Retinal pigment epithelial cell (primary cell): ENCODE measurements at regions not wholly inside any gene's neighbourhood (a gene's known extent, or its start where the extent isn't known, plus 50 kb on each side); places are given as distances from the start of the nearest gene placed in this dataset.
A peak's percentile ranks its signal among the peaks of the same experiment; 100 is the strongest.

Experiments
- DNase-seq: peaks from one replicate; pipeline ENCODE4 v3.0.0-alpha.2; 2010; ENCODE audit warnings: low read depth
- H3K4me3 ChIP-seq: 2 replicates; pipeline ENCODE4 v1.5.1; 2011; ENCODE audit warnings: mild to moderate bottlenecking, low read length, control low read depth, moderate library complexity
- TF ChIP-seq, protein P1 (sequence below): conservative IDR thresholded peaks from 2 replicates; pipeline ENCODE4 v1.5.1; 2011; ENCODE audit warnings: low read depth, low read length, control low read depth, inconsistent platforms

DNA sequence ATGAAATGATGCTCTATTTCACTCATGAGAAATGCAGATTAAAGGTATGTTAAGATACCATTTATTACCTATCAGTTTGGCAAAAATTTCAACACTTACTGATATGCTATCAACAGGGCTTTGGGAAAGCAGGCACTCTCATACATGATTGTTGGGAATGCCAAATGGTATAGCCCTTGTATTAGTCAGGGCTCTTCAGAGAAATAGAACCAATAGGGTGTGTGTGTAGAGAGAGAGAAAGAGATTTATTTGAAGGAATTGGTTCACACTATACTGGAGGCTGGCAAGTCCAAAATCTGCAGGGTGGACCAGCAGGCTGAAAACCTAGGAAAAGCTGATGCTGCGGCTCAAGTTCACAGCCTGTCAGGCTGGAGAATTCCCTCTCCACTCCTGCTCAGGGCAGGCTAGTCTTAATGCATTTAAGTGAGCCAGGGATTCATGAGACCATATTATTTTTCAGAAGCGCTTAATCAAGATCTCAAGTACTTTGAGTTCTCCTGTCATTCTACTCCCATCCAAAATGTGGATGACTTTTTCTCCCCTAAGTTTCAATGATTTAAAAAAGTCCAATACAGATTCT, 72.4 kb downstream of the NHLRC3 start:
- H3K4me3 ChIP-seq, result no peak overlapping the region
- TF ChIP-seq, protein P1, sequence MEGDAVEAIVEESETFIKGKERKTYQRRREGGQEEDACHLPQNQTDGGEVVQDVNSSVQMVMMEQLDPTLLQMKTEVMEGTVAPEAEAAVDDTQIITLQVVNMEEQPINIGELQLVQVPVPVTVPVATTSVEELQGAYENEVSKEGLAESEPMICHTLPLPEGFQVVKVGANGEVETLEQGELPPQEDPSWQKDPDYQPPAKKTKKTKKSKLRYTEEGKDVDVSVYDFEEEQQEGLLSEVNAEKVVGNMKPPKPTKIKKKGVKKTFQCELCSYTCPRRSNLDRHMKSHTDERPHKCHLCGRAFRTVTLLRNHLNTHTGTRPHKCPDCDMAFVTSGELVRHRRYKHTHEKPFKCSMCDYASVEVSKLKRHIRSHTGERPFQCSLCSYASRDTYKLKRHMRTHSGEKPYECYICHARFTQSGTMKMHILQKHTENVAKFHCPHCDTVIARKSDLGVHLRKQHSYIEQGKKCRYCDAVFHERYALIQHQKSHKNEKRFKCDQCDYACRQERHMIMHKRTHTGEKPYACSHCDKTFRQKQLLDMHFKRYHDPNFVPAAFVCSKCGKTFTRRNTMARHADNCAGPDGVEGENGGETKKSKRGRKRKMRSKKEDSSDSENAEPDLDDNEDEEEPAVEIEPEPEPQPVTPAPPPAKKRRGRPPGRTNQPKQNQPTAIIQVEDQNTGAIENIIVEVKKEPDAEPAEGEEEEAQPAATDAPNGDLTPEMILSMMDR, result no peak
- DNase-seq, result no peak

DNA sequence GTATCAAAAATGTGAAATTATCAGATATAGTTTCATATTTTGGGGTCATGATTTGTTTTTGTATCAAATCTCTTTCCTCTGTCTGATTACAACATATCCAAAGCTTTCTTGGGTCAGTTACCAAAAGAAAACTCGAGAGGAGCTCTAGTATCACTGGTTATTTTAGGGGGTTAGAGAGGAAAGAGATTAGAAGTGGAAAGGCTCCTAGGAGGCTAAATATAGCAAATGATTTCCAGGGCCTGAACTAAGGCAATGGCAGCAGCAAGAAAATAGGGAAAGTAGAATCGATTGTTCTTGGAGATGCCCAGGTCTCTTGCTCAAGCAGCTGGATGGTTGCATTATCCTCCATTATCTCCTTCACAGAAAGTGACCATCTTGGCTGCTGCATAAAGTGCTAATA, 72.9 kb downstream of the NHLRC3 start:
- no peak for DNase-seq
- TF ChIP-seq, protein P1, result no peak
- no peak overlapping the region for H3K4me3 ChIP-seq

DNA sequence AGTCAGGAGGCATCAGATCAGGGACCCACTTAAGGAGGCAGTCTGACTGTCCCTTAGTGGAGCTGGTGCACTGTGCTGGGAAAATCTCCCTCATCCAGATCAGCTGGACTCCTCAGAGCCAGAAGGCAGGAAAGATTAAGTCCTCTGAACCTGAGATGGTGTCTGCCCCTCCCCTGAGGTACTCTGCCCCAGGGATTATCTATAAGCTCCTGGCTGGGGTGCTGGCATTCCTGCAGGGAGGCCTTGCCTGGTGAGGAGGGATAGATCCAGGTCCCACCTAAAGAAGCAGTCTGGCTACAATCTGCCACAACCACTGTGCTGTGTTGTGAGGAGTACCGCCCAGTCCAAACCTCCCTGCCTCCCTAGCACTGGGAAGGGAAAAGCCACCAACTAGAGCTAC, 81.2 kb downstream of the NHLRC3 start:
- H3K4me3 ChIP-seq, result no peak overlapping the region
- peak; percentile 30 for DNase-seq
- TF ChIP-seq, protein P1, result no peak

DNA sequence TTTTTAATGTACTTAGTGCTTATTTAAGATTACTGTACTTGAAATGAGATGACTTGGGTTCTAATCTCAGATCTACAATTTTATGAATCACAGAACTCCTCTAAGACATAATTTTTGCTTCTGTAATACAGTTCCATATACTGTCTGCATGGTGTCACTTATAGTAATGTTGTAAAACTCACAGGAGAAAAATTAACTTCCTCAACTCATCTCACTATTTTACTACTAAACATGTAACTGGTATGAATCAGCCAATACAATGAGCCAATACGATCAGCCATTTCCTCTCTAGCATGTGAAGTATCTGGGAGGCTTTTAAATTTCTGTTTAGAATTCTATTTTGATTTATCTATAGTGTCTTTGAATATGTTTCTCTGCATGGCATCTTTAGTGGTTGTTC, 85.3 kb downstream of the NHLRC3 start:
- DNase-seq, result no peak
- no peak overlapping the region for H3K4me3 ChIP-seq
- TF ChIP-seq, protein P1, result no peak

DNA sequence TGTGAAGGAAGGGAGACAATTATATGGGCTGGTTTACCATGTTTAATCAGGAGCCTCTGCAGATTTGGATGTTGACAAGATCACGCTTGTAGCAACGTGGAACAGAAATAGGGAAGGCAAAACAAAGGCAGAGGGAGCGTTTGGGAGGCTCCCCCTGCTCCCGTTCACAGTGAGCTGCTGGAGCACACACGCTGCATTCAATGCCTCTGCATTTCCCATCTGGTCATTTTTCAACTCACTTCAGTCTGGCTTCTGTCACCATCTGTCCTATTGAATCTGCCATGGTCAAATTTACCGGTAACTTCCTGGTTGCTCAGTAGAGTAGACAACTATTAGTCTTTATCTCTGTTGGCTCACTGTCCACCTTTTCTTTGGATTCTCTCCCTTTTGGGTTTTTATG, 91.0 kb downstream of the NHLRC3 start:
- no peak overlapping the region for H3K4me3 ChIP-seq
- no peak for DNase-seq
- TF ChIP-seq, protein P1, result no peak

DNA sequence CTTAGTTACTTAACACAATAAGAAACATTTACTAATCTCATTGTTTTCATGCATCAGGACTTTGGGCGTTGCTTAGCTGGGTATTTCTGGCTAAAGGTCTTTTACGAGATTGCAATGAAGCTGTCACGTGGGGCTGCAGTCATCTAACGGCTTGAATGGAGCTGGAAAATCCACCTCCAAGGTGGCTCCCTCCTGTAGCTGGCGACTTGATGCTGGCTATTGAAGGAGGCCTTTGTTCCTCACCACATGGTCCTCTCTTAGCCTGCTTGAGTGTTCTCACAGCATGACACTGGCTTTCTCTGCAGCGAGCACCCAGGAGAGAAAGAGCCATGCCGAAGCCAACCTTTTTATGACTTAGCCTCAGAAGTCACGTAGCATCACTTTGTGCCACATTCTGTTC, 92.0 kb downstream of the NHLRC3 start:
- TF ChIP-seq, protein P1, result no peak
- no peak overlapping the region for H3K4me3 ChIP-seq
- no peak for DNase-seq
